H1 (cell line): ENCODE measurements at regions not wholly inside any gene's neighbourhood (a gene's known extent, or its start where the extent isn't known, plus 50 kb on each side); places are given as distances from the start of the nearest gene placed in this dataset.

Source experiments
- CTCF ChIA-PET: fragments of 300-600 bp; sonication (Branson Sonifier 250); formaldehyde crosslinking; loops from one replicate; lab custom pipeline; 2021; ENCODE audit not compliant: partially characterized antibody; lab: Charles Lee
- POLR2A ChIA-PET: fragments of 300-600 bp; sonication (Branson Sonifier 250); formaldehyde crosslinking; loops from one replicate; lab custom pipeline; 2021; ENCODE audit warnings: inconsistent platforms; ENCODE audit not compliant: partially characterized antibody; lab: Charles Lee
- DNase-seq, 2 experiments: peaks; one replicate each; pipeline versions ENCODE4 v3.0.0 to v3.0.0-alpha.2; 2010 to 2022; ENCODE audit warnings: low spot score in 2 of 2, low read depth in 1 of 2, mixed read lengths in 1 of 2
- FAIRE-seq: peaks from 2 replicates; lab custom pipeline; 2011; peaks lifted over from hg19 to GRCh38; lab: Jason Lieb, UNC
- H2AFZ ChIP-seq: 2 replicates; pipeline ENCODE4 v1.8.1; 2012; ENCODE audit warnings: low read length, inconsistent platforms
- H2AK5ac ChIP-seq: 2 replicates; pipeline ENCODE4 v1.6.1; 2013; ENCODE audit warnings: low read depth, low read length
- H2BK120ac ChIP-seq: replicated peaks from 2 replicates; pipeline ENCODE3; 2013; ENCODE audit warnings: low read depth, low read length, inconsistent platforms
- H2BK12ac ChIP-seq: 2 replicates; pipeline ENCODE4 v1.6.1; 2013; ENCODE audit warnings: low read depth, low read length
- H2BK15ac ChIP-seq: 2 replicates; pipeline ENCODE4 v1.6.1; 2013; ENCODE audit warnings: low read length
- H2BK20ac ChIP-seq: 2 replicates; pipeline ENCODE4 v1.6.1; 2013; ENCODE audit warnings: low read length
- H2BK5ac ChIP-seq: 2 replicates; pipeline ENCODE4 v1.6.1; 2013; ENCODE audit warnings: low read depth, low read length
- H3K14ac ChIP-seq: 2 replicates; pipeline ENCODE4 v1.6.1; 2013; ENCODE audit warnings: inconsistent platforms; ENCODE audit not compliant: insufficient read length
- H3K18ac ChIP-seq: 2 replicates; pipeline ENCODE4 v1.6.1; 2013; ENCODE audit warnings: low read length; ENCODE audit errors: extremely low read depth
- H3K23ac ChIP-seq: 2 replicates; pipeline ENCODE4 v1.6.1; 2013; ENCODE audit warnings: inconsistent platforms; ENCODE audit not compliant: insufficient read length
- H3K23me2 ChIP-seq: 2 replicates; pipeline ENCODE4 v1.6.1; 2013; ENCODE audit warnings: low read depth, low read length
- H3K27ac ChIP-seq: 2 replicates; pipeline ENCODE4 v1.6.1; 2011; ENCODE audit warnings: low read depth, low read length, inconsistent platforms
- H3K27me3 ChIP-seq, 4 experiments: replicated peaks in 1 of 4; 1 replicate in 1 of 4; 2 replicates in 3 of 4; pipeline versions ENCODE4 v1.6.1 to v1.8.1; 2011 to 2013; ENCODE audit warnings: low read length in 3 of 4, mild to moderate bottlenecking in 3 of 4, inconsistent platforms in 2 of 4, mixed read lengths in 2 of 4, moderate library complexity in 1 of 4; ENCODE audit not compliant: control insufficient read depth in 3 of 4, insufficient read depth in 3 of 4; ENCODE audit errors: extremely low read depth in 1 of 4
- H3K36me3 ChIP-seq, 4 experiments: 2 replicates each; pipeline versions ENCODE4 v1.6.1 to v1.8.1; 2011 to 2013; ENCODE audit warnings: mild to moderate bottlenecking in 4 of 4, low read length in 3 of 4, moderate library complexity in 2 of 4, control low read depth in 1 of 4, inconsistent platforms in 1 of 4; ENCODE audit not compliant: insufficient read depth in 4 of 4, control insufficient read depth in 2 of 4
- H3K4ac ChIP-seq: replicated peaks from 2 replicates; pipeline ENCODE3; 2013; ENCODE audit warnings: low read length, low read depth, mixed read lengths, inconsistent platforms; ENCODE audit not compliant: insufficient read length
- H3K4me1 ChIP-seq, 4 experiments: replicated peaks in 1 of 4; 1 replicate in 1 of 4; 2 replicates in 3 of 4; pipeline versions ENCODE4 v1.6.1 to v1.8.1; 2011 to 2013; ENCODE audit warnings: low read length in 3 of 4, inconsistent platforms in 2 of 4, mixed read lengths in 1 of 4; ENCODE audit not compliant: insufficient read depth in 4 of 4, control insufficient read depth in 3 of 4
- H3K4me2 ChIP-seq, 2 experiments: 2 replicates each; pipeline versions ENCODE4 v1.6.1 to v1.8.1; 2011 to 2013; ENCODE audit warnings: low read depth in 2 of 2, low read length in 2 of 2, control low read depth in 1 of 2, inconsistent platforms in 1 of 2, mild to moderate bottlenecking in 1 of 2; ENCODE audit not compliant: insufficient read depth in 1 of 2
- H3K4me3 ChIP-seq, 4 experiments: fragments of 200-600, 300-600 bp in 1 of 4; sonication (generic), shearing (Covaris generic), sonication (Bioruptor Twin) in 1 of 4; 2 replicates each; pipeline versions ENCODE4 v1.5.1 to v1.8.1; 2011 to 2016; ENCODE audit warnings: low read length in 4 of 4, low read depth in 3 of 4, control low read depth in 2 of 4, inconsistent platforms in 2 of 4, mild to moderate bottlenecking in 2 of 4, mixed read lengths in 1 of 4, moderate library complexity in 1 of 4; ENCODE audit not compliant: insufficient read depth in 2 of 4; ENCODE audit errors: extremely low read depth in 1 of 4
- H3K56ac ChIP-seq: replicated peaks from 2 replicates; pipeline ENCODE3; 2013; ENCODE audit warnings: low read depth, mild to moderate bottlenecking, mixed read lengths, low read length, inconsistent platforms; ENCODE audit not compliant: insufficient read length
- H3K79me1 ChIP-seq: 2 replicates; pipeline ENCODE4 v1.6.1; 2013; ENCODE audit warnings: low read depth, low read length, control low read depth
- H3K79me2 ChIP-seq, 2 experiments: 2 replicates each; pipeline versions ENCODE4 v1.6.1 to v1.8.1; 2012 to 2013; ENCODE audit warnings: low read length in 2 of 2, mild to moderate bottlenecking in 2 of 2, inconsistent platforms in 1 of 2; ENCODE audit not compliant: insufficient read depth in 2 of 2, control insufficient read depth in 1 of 2
- H3K9ac ChIP-seq, 4 experiments: replicated peaks in 1 of 4; 1 replicate in 1 of 4; 2 replicates in 3 of 4; pipeline versions ENCODE4 v1.6.1 to v1.8.1; 2011 to 2013; ENCODE audit warnings: low read depth in 3 of 4, low read length in 3 of 4, control low read depth in 2 of 4, mild to moderate bottlenecking in 2 of 4, moderate library complexity in 2 of 4, inconsistent platforms in 1 of 4; ENCODE audit errors: extremely low read depth in 1 of 4
- H3K9me3 ChIP-seq, 2 experiments: 2 replicates each; pipeline versions ENCODE4 v1.6.1 to v1.8.1; 2012 to 2013; ENCODE audit warnings: mild to moderate bottlenecking in 2 of 2, moderate library complexity in 2 of 2, control low read depth in 1 of 2, inconsistent platforms in 1 of 2, low read depth in 1 of 2, low read length in 1 of 2, mixed read lengths in 1 of 2; ENCODE audit not compliant: insufficient read depth in 2 of 2
- H4K20me1 ChIP-seq, 2 experiments: replicated peaks in 1 of 2; 2 replicates each; pipeline versions ENCODE3 to v1.8.1; 2011 to 2013; ENCODE audit warnings: inconsistent platforms in 2 of 2, low read length in 2 of 2, mild to moderate bottlenecking in 1 of 2; ENCODE audit not compliant: insufficient read depth in 2 of 2, control insufficient read depth in 1 of 2
- H4K5ac ChIP-seq: 2 replicates; pipeline ENCODE4 v1.6.1; 2013; ENCODE audit warnings: low read length, low read depth, mixed read lengths, inconsistent platforms; ENCODE audit not compliant: insufficient read length
- H4K8ac ChIP-seq: 2 replicates; pipeline ENCODE4 v1.8.0; 2013; ENCODE audit warnings: mild to moderate bottlenecking, moderate library complexity, low read length, inconsistent platforms; ENCODE audit not compliant: insufficient read depth; ENCODE audit errors: extremely low read depth
- H4K91ac ChIP-seq: replicated peaks from 2 replicates; pipeline ENCODE3; 2013; ENCODE audit warnings: low read length, mixed read lengths, inconsistent platforms; ENCODE audit not compliant: insufficient read length
- JUN ChIP-seq: IDR thresholded peaks from 2 replicates; pipeline ENCODE4 v1.6.1; 2011; ENCODE audit warnings: low read depth, mild to moderate bottlenecking, improper control_type of control experiment, low read length
- KDM4A ChIP-seq: IDR thresholded peaks from one replicate; pipeline ENCODE4 v1.7.1; 2012; ENCODE audit warnings: low read depth, mild to moderate bottlenecking, moderate library complexity, low read length, inconsistent platforms; ENCODE audit not compliant: severe bottlenecking
- NRF1 ChIP-seq: IDR thresholded peaks from 2 replicates; pipeline ENCODE4 v1.6.1; 2011; ENCODE audit warnings: mild to moderate bottlenecking, low read depth, low read length, improper control_type of control experiment
- POU5F1 ChIP-seq: IDR thresholded peaks from 2 replicates; pipeline ENCODE4 v1.6.1; 2011; ENCODE audit warnings: low read depth, mild to moderate bottlenecking, low read length, moderate library complexity
- RAD21 ChIP-seq, 2 experiments: IDR thresholded peaks in 1 of 2; conservative IDR thresholded peaks in 1 of 2; 2 replicates each; pipeline ENCODE4 v1.6.1; 2011; ENCODE audit warnings: low read depth in 2 of 2, low read length in 2 of 2, improper control_type of control experiment in 1 of 2, inconsistent platforms in 1 of 2, mild to moderate bottlenecking in 1 of 2, moderate library complexity in 1 of 2
- RNF2 ChIP-seq: fragments of 200-900, 300-1000 bp; sonication (generic); IDR thresholded peaks from 2 replicates; pipeline ENCODE4 v1.7.1; 2016; ENCODE audit warnings: borderline replicate concordance, low read depth, mild to moderate bottlenecking, antibody characterized with exemption, low read length; ENCODE audit not compliant: poor library complexity, severe bottlenecking; ENCODE audit errors: missing control alignments
- SIRT6 ChIP-seq: IDR thresholded peaks from one replicate; pipeline ENCODE4 v1.7.1; 2012; ENCODE audit warnings: low read length, inconsistent platforms
- SRF ChIP-seq: IDR thresholded peaks from 2 replicates; pipeline ENCODE4 v1.6.1; 2011; ENCODE audit warnings: mild to moderate bottlenecking, low read depth, low read length, moderate library complexity
- TAF1 ChIP-seq: IDR thresholded peaks from 2 replicates; pipeline ENCODE4 v1.6.1; 2011; ENCODE audit warnings: mild to moderate bottlenecking, low read depth, low read length
- WGBS, 2 experiments: shearing (Covaris generic) in 1 of 2; methylation state at CpG; one replicate each; pipeline versions ENCODE4 v1.1.6 to v1.1.7; 2013 to 2015; ENCODE audit warnings: low lambda C conversion rate in 2 of 2, mixed read lengths in 2 of 2, inconsistent platforms in 1 of 2, low coverage in 1 of 2, missing lambda C conversion rate in 1 of 2; ENCODE audit not compliant: insufficient replicate concordance in 2 of 2, insufficient coverage in 1 of 2, insufficient read length in 1 of 2; ENCODE audit errors: extremely low coverage in 1 of 2, missing lambda C conversion rate in 1 of 2; 5-methylcytosine and 5-hydroxymethylcytosine counted together

DNA sequence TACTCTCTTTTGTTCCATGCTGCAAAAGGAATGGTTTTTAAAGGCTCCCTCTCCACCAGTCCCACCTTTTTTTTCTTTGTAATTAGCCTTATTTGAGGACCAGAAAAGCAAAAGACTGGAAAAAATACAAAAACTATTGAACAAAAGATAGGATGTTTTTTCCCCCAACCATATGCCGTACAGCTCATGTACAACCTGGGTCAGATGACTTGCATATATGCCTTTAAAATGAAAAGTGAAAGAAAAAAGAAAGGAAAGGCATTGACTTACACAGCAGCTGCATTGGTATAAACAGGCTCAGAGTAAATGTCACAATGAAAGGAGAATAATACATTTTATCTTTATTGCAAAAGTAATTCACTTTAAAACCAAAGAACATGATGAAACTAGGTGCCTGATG, 69.5 kb upstream of the CMC1 start:
- Histone ChIP-seq H4K5ac (no peak overlapping the region), H3K4me3 (no peak overlapping the region), H2AFZ (0 out of 2 replicates have a peak overlapping the region, but pooled peaks have one; percentile 26), H3K79me2 (no peaks in the 10 kb centered on the region), H3K27me3 (no peaks in the 10 kb centered on the region), H3K9ac (no peak overlapping the region), H2BK12ac (no peak overlapping the region), H3K4me1 (no peaks in the 10 kb centered on the region), H3K56ac (no peak overlapping the region), H2BK120ac (no peak overlapping the region), H4K8ac (no peak overlapping the region), H4K20me1 (no peaks in the 10 kb centered on the region), H2BK20ac (no peak overlapping the region), H3K27ac (no peak overlapping the region), H3K36me3 (no peaks in the 10 kb centered on the region), H2BK5ac (no peak overlapping the region), H3K9me3 (no peaks in the 10 kb centered on the region), H2BK15ac (no peak overlapping the region), H3K23ac (no peak overlapping the region), H3K23me2 (no peaks in the 10 kb centered on the region), H2AK5ac (no peak overlapping the region), H3K14ac (no peak overlapping the region), H3K4ac (no peak overlapping the region), H3K18ac (no peak overlapping the region), H3K79me1 (no peaks in the 10 kb centered on the region), H3K4me2 (no peak overlapping the region), H4K91ac (no peak overlapping the region)
- ChIA-PET CTCF (interaction anchor here (0.6 to 0.7 kb wide), 2 partner anchors 96 to 393 kb away, joined by 4 read pairs; no protein-coding TSS in a partner anchor), POLR2A (interaction anchor here (0.6 to 0.7 kb wide), 2 partner anchors 145 to 310 kb away, joined by 3 to 5 read pairs; no protein-coding TSS in a partner anchor)
- FAIRE-seq (no peak), DNase-seq (no peak)
- TF ChIP-seq KDM4A = no peak
- no peak for TF ChIP-seq TAF1
- no peak for TF ChIP-seq JUN
- TF ChIP-seq SIRT6 = no peak
- no peak for TF ChIP-seq SRF
- TF ChIP-seq RNF2 = no peak
- no peak for TF ChIP-seq RAD21 (IDR thresholded peaks at IDR 0.05 in 1 of 2, conservative IDR thresholded peaks at IDR 0.05 in 1 of 2; ENCODE audit: low read depth in 2 of 2, low read length in 2 of 2)
- no peak for TF ChIP-seq NRF1
- TF ChIP-seq POU5F1 = no peak
- WGBS, 2 experiments = 91% methylated on average over 1 of the region's 1 CpG; no CpG with 5 or more reads in 1 of the 2 experiments
